Effector memory CD8-positive, alpha-beta T cell (primary cell): ENCODE measurements at regions not wholly inside any gene's neighbourhood (a gene's known extent, or its start where the extent isn't known, plus 50 kb on each side); places are given as distances from the start of the nearest gene placed in this dataset.

ENCODE experiments used
- ATAC-seq: fragments of 150-1000 bp; cut with Tn5 transposase; replicated peaks from 2 replicates; pipeline ENCODE4 v1.10.0; 2021; ENCODE audit warnings: mild to moderate bottlenecking, moderate library complexity
- DNase-seq, 3 experiments: peaks; one replicate each; pipeline ENCODE4 v3.0.0; 2021
- H3K27ac Mint-ChIP-seq, 2 donors: one replicate each; pipeline ENCODE4 v1.8.0; 2022; ENCODE audit warnings: mild to moderate bottlenecking in 2 of 2, mixed read lengths in 2 of 2, moderate library complexity in 2 of 2
- H3K27me3 Mint-ChIP-seq, 2 donors: one replicate each; pipeline ENCODE4 v1.8.0; 2022; ENCODE audit warnings: mixed read lengths in 2 of 2
- H3K36me3 Mint-ChIP-seq: one replicate; pipeline ENCODE4 v1.8.0; 2022; ENCODE audit warnings: mild to moderate bottlenecking, moderate library complexity, mixed read lengths; ENCODE audit not compliant: insufficient read depth
- H3K4me1 Mint-ChIP-seq, 2 donors: one replicate each; pipeline ENCODE4 v1.8.0; 2022; ENCODE audit warnings: low read depth in 2 of 2, mixed read lengths in 2 of 2
- H3K4me3 Mint-ChIP-seq, 2 donors: one replicate each; pipeline ENCODE4 v1.8.0; 2022; ENCODE audit warnings: mild to moderate bottlenecking in 2 of 2, mixed read lengths in 2 of 2, moderate library complexity in 2 of 2
- H3K9me3 Mint-ChIP-seq, 2 donors: one replicate each; pipeline ENCODE4 v1.8.0; 2022; ENCODE audit warnings: mixed read lengths in 2 of 2

- H3K4me3 Mint-ChIP-seq, result no peak overlapping the region
- H3K27me3 Mint-ChIP-seq, result no peaks in the 10 kb centered on the region
- H3K36me3 Mint-ChIP-seq, result no peaks in the 10 kb centered on the region
These were observed 217.3 kb upstream of the LRFN5 start for GRCh38 chr14:41389355-41389754.

GRCh38 chr14:41385797-41386196, 220.9 kb upstream of the LRFN5 start:
- Mint-ChIP-seq H3K27ac (no peak overlapping the region), H3K4me3 (no peak overlapping the region), H3K9me3 (peaks cover 2 to 5% of the 10 kb centered on the region in 2 donors), H3K4me1 (no peaks in the 10 kb centered on the region), H3K27me3 (no peaks in the 10 kb centered on the region), H3K36me3 (no peaks in the 10 kb centered on the region)
- ATAC-seq (no peak), DNase-seq (no peak)

More at GRCh38 chr14:41389355-41389754, 217.3 kb upstream of the LRFN5 start:
- H3K27ac Mint-ChIP-seq, result no peak overlapping the region
- ATAC-seq, result no peak
- H3K9me3 Mint-ChIP-seq, result peaks cover 6 to 10% of the 10 kb centered on the region in 2 donors
- no peak for DNase-seq
- no peaks in the 10 kb centered on the region for H3K4me1 Mint-ChIP-seq

GRCh38 chr14:41380017-41380416, 226.7 kb upstream of the LRFN5 start:
- no peaks in the 10 kb centered on the region for H3K36me3 Mint-ChIP-seq
- DNase-seq (no peak), ATAC-seq (no peak)
- H3K27me3 Mint-ChIP-seq, result no peaks in the 10 kb centered on the region
- H3K4me3 Mint-ChIP-seq, result no peak overlapping the region
- H3K27ac Mint-ChIP-seq, result no peak overlapping the region
- H3K9me3 Mint-ChIP-seq, result peaks cover 0 to 4% of the 10 kb centered on the region in 2 donors
- no peaks in the 10 kb centered on the region for H3K4me1 Mint-ChIP-seq

GRCh38 chr14:41378526-41378925, 228.2 kb upstream of the LRFN5 start:
- no peak for DNase-seq
- Mint-ChIP-seq H3K9me3 (peaks cover 8 to 11% of the 10 kb centered on the region in 2 donors), H3K27me3 (no peaks in the 10 kb centered on the region), H3K27ac (no peak overlapping the region), H3K4me1 (no peaks in the 10 kb centered on the region), H3K4me3 (no peak overlapping the region), H3K36me3 (no peaks in the 10 kb centered on the region)
- no peak for ATAC-seq

- Mint-ChIP-seq H3K36me3 (no peaks in the 10 kb centered on the region), H3K27me3 (no peaks in the 10 kb centered on the region), H3K27ac (no peak overlapping the region), H3K9me3 (peaks cover 5 to 11% of the 10 kb centered on the region in 2 donors), H3K4me3 (no peak overlapping the region), H3K4me1 (no peaks in the 10 kb centered on the region)
- DNase-seq (no peak), ATAC-seq (no peak)
These were observed 228.7 kb upstream of the LRFN5 start for GRCh38 chr14:41377932-41378331.

GRCh38 chr14:41374092-41374491, 232.6 kb upstream of the LRFN5 start:
- no peak overlapping the region for H3K27ac Mint-ChIP-seq
- ATAC-seq (no peak), DNase-seq (no peak)
- no peak overlapping the region for H3K4me3 Mint-ChIP-seq
- no peaks in the 10 kb centered on the region for H3K27me3 Mint-ChIP-seq
- peaks cover 5 to 11% of the 10 kb centered on the region in 2 donors for H3K9me3 Mint-ChIP-seq
- no peaks in the 10 kb centered on the region for H3K4me1 Mint-ChIP-seq
- H3K36me3 Mint-ChIP-seq, result no peaks in the 10 kb centered on the region

- H3K27me3 Mint-ChIP-seq, result no peaks in the 10 kb centered on the region
- DNase-seq (no peak), ATAC-seq (no peak)
- H3K36me3 Mint-ChIP-seq, result no peaks in the 10 kb centered on the region
- H3K4me3 Mint-ChIP-seq, result no peak overlapping the region
- no peaks in the 10 kb centered on the region for H3K4me1 Mint-ChIP-seq
- H3K9me3 Mint-ChIP-seq, result peaks cover 0 to 10% of the 10 kb centered on the region in 2 donors
- no peak overlapping the region for H3K27ac Mint-ChIP-seq
These were observed 244.5 kb upstream of the LRFN5 start for GRCh38 chr14:41362139-41362538.

- Mint-ChIP-seq H3K27me3 (no peaks in the 10 kb centered on the region), H3K9me3 (peaks cover 0 to 11% of the 10 kb centered on the region in 2 donors), H3K4me1 (no peaks in the 10 kb centered on the region), H3K36me3 (no peaks in the 10 kb centered on the region), H3K4me3 (no peak overlapping the region), H3K27ac (no peak overlapping the region)
- no peak for DNase-seq
- no peak for ATAC-seq
These were observed 246.6 kb upstream of the LRFN5 start for GRCh38 chr14:41360126-41360525.

GRCh38 chr14:41355866-41356265, 250.8 kb upstream of the LRFN5 start:
- H3K9me3 Mint-ChIP-seq, result peaks cover 0 to 7% of the 10 kb centered on the region in 2 donors
- no peaks in the 10 kb centered on the region for H3K4me1 Mint-ChIP-seq
- ATAC-seq, result no peak
- H3K27ac Mint-ChIP-seq, result no peak overlapping the region
- no peak for DNase-seq
- H3K36me3 Mint-ChIP-seq, result no peaks in the 10 kb centered on the region
- H3K27me3 Mint-ChIP-seq, result no peaks in the 10 kb centered on the region
- H3K4me3 Mint-ChIP-seq, result no peak overlapping the region

- Mint-ChIP-seq H3K27me3 (no peaks in the 10 kb centered on the region), H3K4me3 (no peak overlapping the region), H3K36me3 (no peaks in the 10 kb centered on the region), H3K4me1 (no peaks in the 10 kb centered on the region), H3K9me3 (peaks cover 0 to 5% of the 10 kb centered on the region in 2 donors), H3K27ac (no peak overlapping the region)
- DNase-seq, result no peak
- ATAC-seq, result no peak
These were observed 256.2 kb upstream of the LRFN5 start for GRCh38 chr14:41350476-41350875.

GRCh38 chr14:41349289-41349910, 257.3 kb upstream of the LRFN5 start:
- H3K36me3 Mint-ChIP-seq, result no peaks in the 10 kb centered on the region
- ATAC-seq, result no peak
- no peaks in the 10 kb centered on the region for H3K27me3 Mint-ChIP-seq

GRCh38 chr14:41343857-41344256, 262.8 kb upstream of the LRFN5 start:
- H3K27me3 Mint-ChIP-seq, result no peaks in the 10 kb centered on the region
- DNase-seq, result no peak
- H3K9me3 Mint-ChIP-seq, result peaks cover 4 to 13% of the 10 kb centered on the region in 2 donors
- ATAC-seq, result no peak
- H3K27ac Mint-ChIP-seq, result no peak overlapping the region
- H3K4me1 Mint-ChIP-seq, result no peaks in the 10 kb centered on the region
- H3K4me3 Mint-ChIP-seq, result no peak overlapping the region
- no peaks in the 10 kb centered on the region for H3K36me3 Mint-ChIP-seq

More at GRCh38 chr14:41349289-41349910, 257.3 kb upstream of the LRFN5 start:
- Mint-ChIP-seq H3K4me1 (no peaks in the 10 kb centered on the region), H3K4me3 (no peak overlapping the region), H3K9me3 (peaks cover 0 to 4% of the 10 kb centered on the region in 2 donors), H3K27ac (no peak overlapping the region)
- no peak for DNase-seq

GRCh38 chr14:41313196-41313595, 293.5 kb upstream of the LRFN5 start:
- ATAC-seq (no peak), DNase-seq (no peak)
- no peak overlapping the region for H3K4me3 Mint-ChIP-seq
- no peaks in the 10 kb centered on the region for H3K4me1 Mint-ChIP-seq
- no peaks in the 10 kb centered on the region for H3K36me3 Mint-ChIP-seq
- H3K27me3 Mint-ChIP-seq, result no peaks in the 10 kb centered on the region
- no peak overlapping the region for H3K27ac Mint-ChIP-seq
- H3K9me3 Mint-ChIP-seq, result peaks cover 7 to 9% of the 10 kb centered on the region in 2 donors

- DNase-seq, result no peak
- Mint-ChIP-seq H3K4me1 (no peaks in the 10 kb centered on the region), H3K36me3 (no peaks in the 10 kb centered on the region), H3K9me3 (peaks cover 4 to 6% of the 10 kb centered on the region in 2 donors), H3K27me3 (no peaks in the 10 kb centered on the region), H3K27ac (no peak overlapping the region), H3K4me3 (no peak overlapping the region)
- ATAC-seq, result no peak
These were observed 303.2 kb upstream of the LRFN5 start for GRCh38 chr14:41303506-41303905.
